H9 (cell line): ENCODE measurements at regions not wholly inside any gene's neighbourhood (a gene's known extent, or its start where the extent isn't known, plus 50 kb on each side); places are given as distances from the start of the nearest gene placed in this dataset.

Experiments
- DNase-seq: peaks from one replicate; pipeline ENCODE4 v3.0.0-alpha.2; 2017
- H2AFZ ChIP-seq: one replicate; pipeline ENCODE4 v1.6.1; 2013; ENCODE audit warnings: mild to moderate bottlenecking, low read length, control low read depth, moderate library complexity
- H2AK5ac ChIP-seq: 2 replicates; pipeline ENCODE4 v1.6.1; 2013; ENCODE audit warnings: low read length, control low read depth, mixed read lengths; ENCODE audit not compliant: insufficient read length
- H2BK120ac ChIP-seq: one replicate; pipeline ENCODE4 v1.6.1; 2013; ENCODE audit warnings: low read depth, mild to moderate bottlenecking, low read length, control low read depth, inconsistent platforms; ENCODE audit not compliant: poor library complexity, severe bottlenecking
- H2BK12ac ChIP-seq: 2 replicates; pipeline ENCODE4 v1.6.1; 2013; ENCODE audit warnings: low read length, control low read depth, mixed read lengths, low read depth; ENCODE audit not compliant: insufficient read length
- H2BK15ac ChIP-seq: 2 replicates; pipeline ENCODE4 v1.6.1; 2013; ENCODE audit warnings: low read depth, low read length, control low read depth
- H2BK20ac ChIP-seq: one replicate; pipeline ENCODE4 v1.6.1; 2013; ENCODE audit warnings: low read depth, mild to moderate bottlenecking, low read length, control low read depth, inconsistent platforms; ENCODE audit not compliant: poor library complexity, severe bottlenecking
- H2BK5ac ChIP-seq: 2 replicates; pipeline ENCODE4 v1.6.1; 2013; ENCODE audit warnings: low read length, control low read depth, mixed read lengths; ENCODE audit not compliant: insufficient read length
- H3K14ac ChIP-seq: 2 replicates; pipeline ENCODE4 v1.6.1; 2013; ENCODE audit warnings: low read length, control low read depth; ENCODE audit not compliant: insufficient read depth
- H3K18ac ChIP-seq: 2 replicates; pipeline ENCODE4 v1.6.1; 2013; ENCODE audit warnings: low read depth, mild to moderate bottlenecking, mixed read lengths, low read length, control low read depth; ENCODE audit not compliant: insufficient read length
- H3K23ac ChIP-seq: 2 replicates; pipeline ENCODE4 v1.6.1; 2013; ENCODE audit warnings: low read length, control low read depth, mixed read lengths, low read depth; ENCODE audit not compliant: insufficient read length
- H3K23me2 ChIP-seq: 2 replicates; pipeline ENCODE4 v1.6.1; 2013; ENCODE audit warnings: low read depth, mild to moderate bottlenecking, mixed read lengths, low read length, control low read depth; ENCODE audit not compliant: insufficient read length, poor library complexity, severe bottlenecking
- H3K27ac ChIP-seq: 2 replicates; pipeline ENCODE4 v1.5.1; 2013; ENCODE audit warnings: low read length, control low read depth, mixed read lengths, low read depth; ENCODE audit not compliant: insufficient read length
- H3K27me3 ChIP-seq: 2 replicates; pipeline ENCODE4 v1.6.1; 2013; ENCODE audit warnings: low read length, control low read depth, inconsistent platforms; ENCODE audit not compliant: insufficient read depth
- H3K4ac ChIP-seq: 2 replicates; pipeline ENCODE4 v1.6.1; 2013; ENCODE audit warnings: low read depth, mild to moderate bottlenecking, control low read depth, inconsistent platforms, low read length, moderate library complexity
- H3K4me1 ChIP-seq: 2 replicates; pipeline ENCODE4 v1.6.1; 2013; ENCODE audit warnings: low read length, control low read depth, inconsistent platforms; ENCODE audit not compliant: insufficient read depth
- H3K4me2 ChIP-seq: 2 replicates; pipeline ENCODE4 v1.6.1; 2013; ENCODE audit warnings: low read length, control low read depth, mixed read lengths; ENCODE audit not compliant: insufficient read length, insufficient read depth
- H3K56ac ChIP-seq: 2 replicates; pipeline ENCODE4 v1.6.1; 2013; ENCODE audit warnings: low read depth, mild to moderate bottlenecking, mixed read lengths, low read length, control low read depth; ENCODE audit not compliant: insufficient read length
- H3K79me1 ChIP-seq: 2 replicates; pipeline ENCODE4 v1.6.1; 2013; ENCODE audit warnings: low read depth, mild to moderate bottlenecking, moderate library complexity, low read length, control low read depth, inconsistent platforms; ENCODE audit not compliant: insufficient read depth, poor library complexity, severe bottlenecking
- H3K79me2 ChIP-seq: 2 replicates; pipeline ENCODE4 v1.6.1; 2013; ENCODE audit warnings: low read length, control low read depth, inconsistent platforms; ENCODE audit not compliant: insufficient read depth
- H3K9ac ChIP-seq: 2 replicates; pipeline ENCODE4 v1.6.1; 2013; ENCODE audit warnings: low read length, control low read depth, mixed read lengths; ENCODE audit not compliant: insufficient read length; ENCODE audit errors: extremely low read depth
- H3K9me3 ChIP-seq: one replicate; pipeline ENCODE4 v1.6.1; 2013; ENCODE audit warnings: low read depth, low read length, inconsistent platforms; ENCODE audit not compliant: control insufficient read depth
- H3T11ph ChIP-seq: one replicate; pipeline ENCODE4 v1.6.1; 2013; ENCODE audit warnings: mild to moderate bottlenecking, low read length, control low read depth, inconsistent platforms
- H4K20me1 ChIP-seq: one replicate; pipeline ENCODE4 v1.6.1; 2013; ENCODE audit not compliant: control insufficient read depth, insufficient read length, insufficient read depth
- H4K5ac ChIP-seq: 2 replicates; pipeline ENCODE4 v1.6.1; 2013; ENCODE audit warnings: low read depth, mild to moderate bottlenecking, mixed read lengths, low read length, control low read depth; ENCODE audit not compliant: insufficient read length
- H4K8ac ChIP-seq: replicated peaks from 2 replicates; pipeline ENCODE4 v1.6.1; 2013; ENCODE audit warnings: low read length, control low read depth, mixed read lengths, low read depth; ENCODE audit not compliant: insufficient read length
- H4K91ac ChIP-seq: 2 replicates; pipeline ENCODE4 v1.6.1; 2013; ENCODE audit warnings: low read depth, mild to moderate bottlenecking, moderate library complexity, mixed read lengths, low read length, control low read depth; ENCODE audit not compliant: insufficient read length
- H3K27ac Mint-ChIP-seq, 3 experiments: 2 replicates in 2 of 3; 3 replicates in 1 of 3; pipeline ENCODE4 v1.8.0; 2020 to 2021; ENCODE audit warnings: mixed read lengths in 3 of 3, mild to moderate bottlenecking in 1 of 3, moderate library complexity in 1 of 3
- H3K27me3 Mint-ChIP-seq: 2 replicates; pipeline ENCODE4 v1.8.0; 2021; ENCODE audit warnings: low read depth, mild to moderate bottlenecking, moderate library complexity, mixed read lengths
- H3K36me3 Mint-ChIP-seq, 3 experiments: 2 replicates in 2 of 3; 3 replicates in 1 of 3; pipeline ENCODE4 v1.8.0; 2020 to 2021; ENCODE audit warnings: low read depth in 3 of 3, mixed read lengths in 3 of 3; ENCODE audit not compliant: insufficient read depth in 1 of 3
- H3K4me1 Mint-ChIP-seq, 2 experiments: 2 replicates each; pipeline ENCODE4 v1.8.0; 2020; ENCODE audit warnings: mixed read lengths in 2 of 2
- H3K4me3 Mint-ChIP-seq, 2 experiments: 2 replicates in 1 of 2; 3 replicates in 1 of 2; pipeline ENCODE4 v1.8.0; 2020 to 2021; ENCODE audit warnings: mild to moderate bottlenecking in 2 of 2, mixed read lengths in 2 of 2, moderate library complexity in 1 of 2
- H3K9me3 Mint-ChIP-seq, 2 experiments: 2 replicates in 1 of 2; 3 replicates in 1 of 2; pipeline ENCODE4 v1.8.0; 2020; ENCODE audit warnings: mild to moderate bottlenecking in 2 of 2, mixed read lengths in 2 of 2, moderate library complexity in 1 of 2
- WGBS: extraction: QIAGEN DNeasy Blood & Tissue Kit; methylation state at CpG from one replicate; pipeline ENCODE4 v1.1.7; 2013; ENCODE audit warnings: missing lambda C conversion rate, low lambda C conversion rate, mixed read lengths; ENCODE audit not compliant: insufficient read length; ENCODE audit errors: extremely low coverage; 5-methylcytosine and 5-hydroxymethylcytosine counted together
- TF ChIP-seq, protein P1 (sequence below): fragments of 200-600 bp; sonication (generic); conservative IDR thresholded peaks from 3 replicates; pipeline ENCODE4 v1.8.0; 2021; ENCODE audit warnings: antibody characterized with exemption, mild to moderate bottlenecking

DNA sequence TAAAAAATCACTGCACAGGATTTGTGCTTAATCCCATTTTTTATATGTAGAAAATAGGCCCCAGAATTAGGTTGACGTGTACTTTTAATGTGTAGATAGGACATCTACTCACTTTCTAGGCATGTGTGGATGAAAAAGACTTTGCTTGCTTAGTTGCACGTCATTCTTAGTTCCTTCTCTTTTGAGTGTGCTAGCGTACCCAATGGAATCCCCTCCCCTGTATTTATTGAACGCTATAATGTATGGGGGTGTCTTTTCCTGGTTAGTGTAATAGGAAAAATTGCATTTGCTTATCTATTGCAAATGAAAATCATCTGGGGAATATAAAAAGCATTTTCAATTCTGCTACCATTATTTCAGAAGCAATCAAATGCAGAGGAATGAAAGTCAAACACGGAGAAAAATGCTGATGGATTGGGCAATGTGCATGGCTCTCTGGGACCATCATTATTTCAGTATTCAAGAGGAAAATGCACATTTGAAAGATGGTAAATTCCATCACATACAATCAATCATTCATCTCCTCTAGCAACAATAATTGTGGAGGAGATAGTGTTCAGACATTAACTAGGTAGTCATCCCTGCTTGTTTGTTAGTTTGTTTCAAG, 277.0 kb upstream of the B3GALT2 start:
- H3K4me1 ChIP-seq, result no peaks in the 10 kb centered on the region; the same call in 1 of the 2 replicates
- no peak overlapping the region for H2BK12ac ChIP-seq
- no peak overlapping the region for H3K14ac ChIP-seq
- no peak overlapping the region for H2BK20ac ChIP-seq
- no peak overlapping the region for H2BK15ac ChIP-seq
- H3K4ac ChIP-seq, result no peak overlapping the region
- H4K5ac ChIP-seq, result no peak overlapping the region
- no peak overlapping the region for H3K4me2 ChIP-seq
- H3K27ac ChIP-seq, result no peak overlapping the region
- no peak overlapping the region for H2AFZ ChIP-seq
- H4K20me1 ChIP-seq, result no peaks in the 10 kb centered on the region
- DNase-seq, result no peak
- H4K91ac ChIP-seq, result no peak overlapping the region
- no peak overlapping the region for H3K4me3 Mint-ChIP-seq
- no peak overlapping the region for H3K9ac ChIP-seq
- no peaks in the 10 kb centered on the region for H3K79me2 ChIP-seq
- no peaks in the 10 kb centered on the region for H3K79me1 ChIP-seq
- TF ChIP-seq, protein P1, sequence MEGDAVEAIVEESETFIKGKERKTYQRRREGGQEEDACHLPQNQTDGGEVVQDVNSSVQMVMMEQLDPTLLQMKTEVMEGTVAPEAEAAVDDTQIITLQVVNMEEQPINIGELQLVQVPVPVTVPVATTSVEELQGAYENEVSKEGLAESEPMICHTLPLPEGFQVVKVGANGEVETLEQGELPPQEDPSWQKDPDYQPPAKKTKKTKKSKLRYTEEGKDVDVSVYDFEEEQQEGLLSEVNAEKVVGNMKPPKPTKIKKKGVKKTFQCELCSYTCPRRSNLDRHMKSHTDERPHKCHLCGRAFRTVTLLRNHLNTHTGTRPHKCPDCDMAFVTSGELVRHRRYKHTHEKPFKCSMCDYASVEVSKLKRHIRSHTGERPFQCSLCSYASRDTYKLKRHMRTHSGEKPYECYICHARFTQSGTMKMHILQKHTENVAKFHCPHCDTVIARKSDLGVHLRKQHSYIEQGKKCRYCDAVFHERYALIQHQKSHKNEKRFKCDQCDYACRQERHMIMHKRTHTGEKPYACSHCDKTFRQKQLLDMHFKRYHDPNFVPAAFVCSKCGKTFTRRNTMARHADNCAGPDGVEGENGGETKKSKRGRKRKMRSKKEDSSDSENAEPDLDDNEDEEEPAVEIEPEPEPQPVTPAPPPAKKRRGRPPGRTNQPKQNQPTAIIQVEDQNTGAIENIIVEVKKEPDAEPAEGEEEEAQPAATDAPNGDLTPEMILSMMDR, result no peak
- H3K23me2 ChIP-seq, result no peaks in the 10 kb centered on the region
- no peak overlapping the region for H3T11ph ChIP-seq
- H3K27me3 ChIP-seq, result no peaks in the 10 kb centered on the region
- H3K27ac Mint-ChIP-seq, result no peak overlapping the region
- no peaks in the 10 kb centered on the region for H3K9me3 Mint-ChIP-seq
- H3K23ac ChIP-seq, result no peak overlapping the region
- H3K18ac ChIP-seq, result no peak overlapping the region
- no peaks in the 10 kb centered on the region for H3K9me3 ChIP-seq
- peaks cover 22 to 24% of the 10 kb centered on the region in 2 experiments for H3K4me1 Mint-ChIP-seq
- H3K56ac ChIP-seq, result no peak overlapping the region
- H2BK5ac ChIP-seq, result no peak overlapping the region
- H4K8ac ChIP-seq, result no peak overlapping the region
- H2BK120ac ChIP-seq, result no peak overlapping the region
- H3K36me3 Mint-ChIP-seq, result no peaks in the 10 kb centered on the region
- no CpG with 5 or more reads among the region's 5 CpGs for WGBS
- no peak overlapping the region for H2AK5ac ChIP-seq
- no peaks in the 10 kb centered on the region for H3K27me3 Mint-ChIP-seq
